ENCODE measurements at regions not wholly inside any gene's neighbourhood (a gene's known extent, or its start where the extent isn't known, plus 50 kb on each side); places are given as distances from the start of the nearest gene placed in this dataset.

DNA sequence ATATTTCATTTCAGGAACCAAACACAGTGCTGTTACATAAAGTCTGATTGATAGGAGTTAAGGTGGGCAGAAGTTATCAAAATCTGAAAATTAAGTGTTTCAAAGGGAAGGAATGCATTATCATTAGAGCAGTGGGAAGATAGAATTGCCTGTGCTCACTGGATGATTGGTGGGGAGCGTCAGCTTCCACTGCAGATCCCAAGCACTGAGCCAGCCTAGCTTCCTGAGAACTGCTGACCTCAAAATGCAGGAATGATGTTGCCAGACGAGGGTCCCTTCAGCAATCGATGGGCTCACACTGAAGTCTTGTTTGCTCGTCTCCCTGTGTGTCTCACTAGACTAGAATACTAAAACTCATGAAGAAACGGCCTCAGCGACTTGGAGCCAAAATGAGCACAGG is 110.0 kb upstream of the PHACTR1 start:
- Histone ChIP-seq H3K9me3 (no peaks in the 10 kb centered on the region), H3K27ac (no peak overlapping the region), H3K4me1 (peaks cover 0 to 45% (median 19%) of the 10 kb centered on the region in 6 donors), H3K27me3 (replicated peaks in 1 of 7) (no peaks in the 10 kb centered on the region), H3K36me3 (no peaks in the 10 kb centered on the region), H3K4me3 (no peak overlapping the region)
- TF ChIP-seq POLR2A (IDR thresholded peaks at IDR 0.05) (no peak), POLR2AphosphoS5 (IDR thresholded peaks at IDR 0.05) (no peak)
- TF ChIP-seq, protein P1, sequence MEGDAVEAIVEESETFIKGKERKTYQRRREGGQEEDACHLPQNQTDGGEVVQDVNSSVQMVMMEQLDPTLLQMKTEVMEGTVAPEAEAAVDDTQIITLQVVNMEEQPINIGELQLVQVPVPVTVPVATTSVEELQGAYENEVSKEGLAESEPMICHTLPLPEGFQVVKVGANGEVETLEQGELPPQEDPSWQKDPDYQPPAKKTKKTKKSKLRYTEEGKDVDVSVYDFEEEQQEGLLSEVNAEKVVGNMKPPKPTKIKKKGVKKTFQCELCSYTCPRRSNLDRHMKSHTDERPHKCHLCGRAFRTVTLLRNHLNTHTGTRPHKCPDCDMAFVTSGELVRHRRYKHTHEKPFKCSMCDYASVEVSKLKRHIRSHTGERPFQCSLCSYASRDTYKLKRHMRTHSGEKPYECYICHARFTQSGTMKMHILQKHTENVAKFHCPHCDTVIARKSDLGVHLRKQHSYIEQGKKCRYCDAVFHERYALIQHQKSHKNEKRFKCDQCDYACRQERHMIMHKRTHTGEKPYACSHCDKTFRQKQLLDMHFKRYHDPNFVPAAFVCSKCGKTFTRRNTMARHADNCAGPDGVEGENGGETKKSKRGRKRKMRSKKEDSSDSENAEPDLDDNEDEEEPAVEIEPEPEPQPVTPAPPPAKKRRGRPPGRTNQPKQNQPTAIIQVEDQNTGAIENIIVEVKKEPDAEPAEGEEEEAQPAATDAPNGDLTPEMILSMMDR (IDR thresholded peaks at IDR 0.05 in 8 of 11, conservative IDR thresholded peaks at IDR 0.05 in 3 of 11): no peak
- 82 to 94% (median 90%) methylated on average over 6 of the region's 6 CpGs for WGBS, 5 donors
- DNase-seq: no peak
- intact Hi-C loops (cut with DNase I; ENCODE audit: low total_unique reads): loop anchor here (2.0 to 10.0 kb wide), 3 partner anchors 316 to 1022 kb away; partner anchors contain the start of gene EDN1

DNA sequence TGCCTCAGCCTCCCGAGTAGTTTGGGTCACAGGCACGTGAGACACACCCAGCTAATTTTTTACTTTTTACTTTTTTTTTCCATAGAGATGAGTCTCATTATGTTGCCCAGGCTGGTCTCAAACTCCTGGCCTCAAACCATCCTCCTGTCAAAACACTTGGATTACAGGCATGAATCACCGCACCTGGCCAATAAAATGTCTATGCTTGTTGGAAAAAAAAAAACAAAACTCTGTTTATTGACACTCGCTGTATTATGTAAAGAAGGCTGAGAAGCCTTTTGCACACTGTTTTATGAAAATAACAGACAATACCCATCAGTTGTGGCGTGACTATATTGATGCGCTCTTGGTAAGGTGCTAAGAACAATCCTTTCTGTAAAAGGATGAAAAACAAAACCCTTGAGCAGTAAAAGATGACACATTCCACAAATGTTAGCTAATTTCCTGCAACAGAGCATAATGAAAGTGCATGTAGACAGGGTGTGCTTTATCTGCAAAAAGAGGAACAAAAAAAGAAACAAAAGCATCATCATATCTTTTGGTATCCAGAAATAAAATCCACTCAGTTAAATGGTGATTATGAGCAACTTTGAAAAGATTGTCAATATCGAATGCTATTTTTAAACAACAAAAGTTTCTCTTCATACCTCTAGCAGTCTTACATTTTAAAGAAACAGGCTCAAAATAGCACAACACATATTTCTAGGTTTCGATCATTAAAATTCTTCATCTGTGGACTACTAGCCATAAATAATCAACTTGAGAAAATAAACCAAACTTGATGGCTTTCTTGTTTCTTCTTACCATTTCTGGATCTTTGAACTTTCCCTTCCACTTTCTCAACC is 108.3 kb upstream of the PHACTR1 start:
- Histone ChIP-seq H3K36me3 (no peaks in the 10 kb centered on the region), H3K4me3 (no peak overlapping the region), H3K27ac (peak overlapping the region in 7 of 8 donors; percentile 7 to 76 (median 41)), H3K4me1 (peaks cover 0 to 30% (median 19%) of the 10 kb centered on the region in 6 donors), H3K27me3 (replicated peaks in 1 of 7) (no peaks in the 10 kb centered on the region), H3K9me3 (no peaks in the 10 kb centered on the region)
- intact Hi-C loops (cut with DNase I; ENCODE audit: low total_unique reads): loop anchor here (10.0 kb wide), 1 partner anchor 1023 kb away; no protein-coding TSS in a partner anchor
- DNase-seq: no peak
- TF ChIP-seq POLR2AphosphoS5 (IDR thresholded peaks at IDR 0.05) (no peak), POLR2A (IDR thresholded peaks at IDR 0.05) (no peak)
- TF ChIP-seq, protein P1 (IDR thresholded peaks at IDR 0.05 in 8 of 11, conservative IDR thresholded peaks at IDR 0.05 in 3 of 11): no peak
- 49 to 67% (median 55%) methylated on average over 8 of the region's 8 CpGs for WGBS, 5 donors

DNA sequence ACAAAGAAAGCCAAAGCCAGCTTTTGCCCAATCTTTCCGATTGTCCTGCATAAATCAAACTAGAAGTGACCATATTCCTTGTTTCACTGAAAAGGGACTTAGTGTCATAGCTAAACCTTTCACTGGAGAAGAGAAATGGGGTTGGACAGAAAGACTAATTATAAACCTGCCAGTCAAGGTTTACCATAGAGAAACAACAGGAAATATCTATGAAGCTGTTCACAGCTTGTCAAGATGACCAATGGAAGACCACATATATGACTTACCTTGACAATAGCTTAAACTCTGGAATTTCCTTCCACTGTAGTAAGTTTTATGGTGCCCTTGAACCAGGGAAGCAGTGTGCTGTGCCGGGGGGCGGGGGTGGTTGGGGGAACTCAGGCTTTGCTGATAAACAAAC is 107.7 kb upstream of the PHACTR1 start:
- 63 to 89% (median 81%) methylated on average over 3 of the region's 3 CpGs for WGBS, 5 donors
- Histone ChIP-seq H3K27ac (peak overlapping the region in 6 of 8 donors; percentile 7 to 76 (median 58)), H3K36me3 (no peaks in the 10 kb centered on the region), H3K4me3 (no peak overlapping the region), H3K9me3 (no peaks in the 10 kb centered on the region), H3K4me1 (peaks cover 0 to 28% (median 18%) of the 10 kb centered on the region in 6 donors), H3K27me3 (replicated peaks in 1 of 7) (no peaks in the 10 kb centered on the region)
- intact Hi-C loops (cut with DNase I; ENCODE audit: low total_unique reads): loop anchor here (10.0 kb wide), 1 partner anchor 1024 kb away; no protein-coding TSS in a partner anchor
- DNase-seq: no peak
- TF ChIP-seq POLR2AphosphoS5 (IDR thresholded peaks at IDR 0.05) (no peak), POLR2A (IDR thresholded peaks at IDR 0.05) (no peak)
- TF ChIP-seq, protein P1 (IDR thresholded peaks at IDR 0.05 in 8 of 11, conservative IDR thresholded peaks at IDR 0.05 in 3 of 11): no peak

DNA sequence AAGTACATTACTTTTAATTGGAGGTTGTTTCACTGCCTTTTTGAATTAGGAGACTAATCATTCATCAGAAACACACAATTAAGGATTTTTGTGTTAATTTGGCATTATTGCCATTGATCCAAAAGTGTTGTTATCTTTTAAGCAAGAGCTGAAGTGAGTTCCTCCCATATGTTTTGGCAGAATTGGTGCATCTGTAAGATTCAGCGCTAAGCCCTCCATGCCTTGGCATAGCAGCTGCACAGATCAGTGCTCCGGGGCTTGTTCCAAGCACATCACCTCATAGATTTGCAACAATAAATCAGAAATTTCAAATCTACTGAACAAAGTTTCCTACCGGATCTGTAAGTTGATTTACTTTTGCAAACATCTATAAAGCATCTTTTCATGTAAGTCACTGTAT is 106.8 kb upstream of the PHACTR1 start:
- Histone ChIP-seq H3K9me3 (no peaks in the 10 kb centered on the region), H3K27ac (no peak overlapping the region), H3K36me3 (no peaks in the 10 kb centered on the region), H3K4me1 (peaks cover 0 to 28% (median 18%) of the 10 kb centered on the region in 6 donors), H3K4me3 (no peak overlapping the region), H3K27me3 (replicated peaks in 1 of 7) (no peaks in the 10 kb centered on the region)
- DNase-seq: no peak
- intact Hi-C loops (cut with DNase I; ENCODE audit: low total_unique reads): loop anchor here (10.0 kb wide), 1 partner anchor 1025 kb away; no protein-coding TSS in a partner anchor
- TF ChIP-seq, protein P1 (IDR thresholded peaks at IDR 0.05 in 8 of 11, conservative IDR thresholded peaks at IDR 0.05 in 3 of 11): no peak
- TF ChIP-seq POLR2AphosphoS5 (IDR thresholded peaks at IDR 0.05) (no peak), POLR2A (IDR thresholded peaks at IDR 0.05) (no peak)
- WGBS, 5 donors: 88 to 98% (median 95%) methylated on average over 3 of the region's 3 CpGs

Measured in spleen (tissue), 11 donors.